BJ (cell line): ENCODE measurements at regions not wholly inside any gene's neighbourhood (a gene's known extent, or its start where the extent isn't known, plus 50 kb on each side); places are given as distances from the start of the nearest gene placed in this dataset.

Experiments
- CTCF ChIA-PET: fragments of 350-600 bp; formaldehyde crosslinking; extraction: SDS; loops from one replicate; lab custom pipeline; 2021; ENCODE audit warnings: antibody characterized with exemption, inconsistent platforms; lab: Yijun Ruan, JAX
- POLR2A ChIA-PET: fragments of 300-600 bp; sonication (Branson Sonifier 250); formaldehyde crosslinking; extraction: SDS; loops from one replicate; lab custom pipeline; 2021; ENCODE audit warnings: antibody characterized with exemption; lab: Charles Lee
- DNase-seq: peaks from one replicate; pipeline ENCODE4 v3.0.0-alpha.2; 2011; ENCODE audit warnings: low read depth
- H3K27me3 ChIP-seq: 2 replicates; pipeline ENCODE4 v1.6.0; 2011; ENCODE audit warnings: low read length; ENCODE audit not compliant: control insufficient read depth, insufficient read depth
- H3K36me3 ChIP-seq: 2 replicates; pipeline ENCODE4 v1.5.1; 2011; ENCODE audit warnings: low read length; ENCODE audit not compliant: control insufficient read depth, insufficient read depth
- H3K4me3 ChIP-seq: 2 replicates; pipeline ENCODE4 v1.5.1; 2011; ENCODE audit warnings: low read depth, mild to moderate bottlenecking, control low read depth, low read length
- CTCF ChIP-seq: IDR thresholded peaks from 2 replicates; pipeline ENCODE4 v1.5.1; 2011; ENCODE audit warnings: low read depth, mild to moderate bottlenecking, control low read depth, inconsistent platforms, low read length, moderate library complexity; ENCODE audit not compliant: insufficient read depth

- TF ChIP-seq CTCF = no peak
- Histone ChIP-seq H3K36me3 (no peaks in the 10 kb centered on the region), H3K4me3 (no peak overlapping the region), H3K27me3 (no peaks in the 10 kb centered on the region)
- ChIA-PET CTCF (interaction anchor here (1.1 to 1.6 kb wide), 2 partner anchors 15 to 323 kb away, joined by 3 to 4 read pairs; no protein-coding TSS in a partner anchor), POLR2A (no interaction called here)
- DNase-seq = no peak
Measured at GRCh38 chr1:199124351-199124750, 485.5 kb downstream of the PTPRC start.

- H3K36me3 ChIP-seq = no peaks in the 10 kb centered on the region
- ChIA-PET CTCF (no interaction called here), POLR2A (no interaction called here)
- no peak for TF ChIP-seq CTCF
- no peak for DNase-seq
- H3K27me3 ChIP-seq = no peaks in the 10 kb centered on the region
- H3K4me3 ChIP-seq = no peak overlapping the region
Measured at GRCh38 chr1:199129247-199129646, 490.4 kb downstream of the PTPRC start.

GRCh38 chr1:199132006-199132405 is 493.2 kb downstream of the PTPRC start:
- Histone ChIP-seq H3K36me3 (no peaks in the 10 kb centered on the region), H3K27me3 (no peaks in the 10 kb centered on the region), H3K4me3 (no peak overlapping the region)
- POLR2A ChIA-PET = no interaction called here
- CTCF ChIA-PET = no interaction called here
- no peak for DNase-seq
- no peak for TF ChIP-seq CTCF

- no peak overlapping the region for H3K4me3 ChIP-seq
- POLR2A ChIA-PET = no interaction called here
- H3K27me3 ChIP-seq = no peaks in the 10 kb centered on the region
- no peaks in the 10 kb centered on the region for H3K36me3 ChIP-seq
- no peak for DNase-seq
- CTCF ChIA-PET = no interaction called here
- TF ChIP-seq CTCF = no peak
Measured at GRCh38 chr1:199135901-199136300, 497.1 kb downstream of the PTPRC start.

GRCh38 chr1:199138061-199138460 is 499.2 kb downstream of the PTPRC start:
- CTCF ChIA-PET = no interaction called here
- Histone ChIP-seq H3K36me3 (no peaks in the 10 kb centered on the region), H3K4me3 (no peak overlapping the region), H3K27me3 (no peaks in the 10 kb centered on the region)
- DNase-seq = no peak
- TF ChIP-seq CTCF = no peak
- POLR2A ChIA-PET = no interaction called here
